Stimulated activated CD8-positive, alpha-beta memory T cell treated with anti-CD3 and anti-CD28 coated beads, Interleukin-12 subunit alpha, Interleukin-12 subunit beta, amount 100 ng/mL, for 24 hours (primary cell): ENCODE measurements at regions not wholly inside any gene's neighbourhood (a gene's known extent, or its start where the extent isn't known, plus 50 kb on each side); places are given as distances from the start of the nearest gene placed in this dataset.
"Not testable (repeated sequence)": the region's sequence is repeated elsewhere in the genome, so short reads cannot be mapped to it uniquely, and the experiment has no call there.

ENCODE experiments used
- DNase-seq: peaks from one replicate; pipeline ENCODE4 v3.0.0-alpha.2; 2020; ENCODE audit errors: extremely low read depth

DNA sequence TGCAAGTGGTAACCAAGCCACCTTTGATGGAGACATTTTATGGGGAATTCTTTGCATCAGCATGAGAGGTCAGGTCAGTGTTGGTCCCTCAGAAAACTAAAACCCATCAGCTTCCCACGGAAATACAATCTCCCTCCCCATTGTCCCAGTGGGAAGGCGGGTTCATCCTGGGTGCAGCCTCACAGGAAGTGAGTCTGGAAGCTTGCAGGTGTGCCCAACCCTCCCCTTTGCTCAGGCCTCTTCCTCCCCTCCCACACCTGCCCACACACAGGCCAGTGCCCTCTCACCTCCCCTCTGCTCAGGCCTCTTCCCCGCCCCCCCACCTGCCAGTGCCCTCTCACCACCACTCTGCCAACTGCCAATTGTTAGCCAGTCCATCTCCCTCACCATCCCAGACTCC lies 166.8 kb upstream of the RAB6C start:
- no peak for DNase-seq

DNA sequence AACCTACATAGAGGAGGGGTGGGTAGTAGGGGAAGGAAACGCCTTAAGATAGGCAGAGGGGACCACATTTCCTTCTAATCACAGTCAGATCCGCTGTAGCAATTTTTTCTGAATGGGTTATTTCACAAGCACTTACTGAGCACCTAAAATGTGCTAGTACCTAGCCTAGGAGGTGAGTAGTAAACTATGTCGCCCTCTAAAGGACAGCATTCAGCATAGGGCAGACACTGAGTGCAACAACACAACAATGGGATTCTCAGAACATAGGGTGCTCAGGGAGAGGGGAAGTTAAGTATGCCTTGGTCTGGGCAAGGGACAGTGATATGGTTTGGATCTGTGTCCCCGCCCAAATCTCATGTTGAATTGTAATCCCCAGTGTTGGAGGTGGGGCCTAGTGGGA lies 166.1 kb upstream of the RAB6C start:
- DNase-seq: no peak

DNA sequence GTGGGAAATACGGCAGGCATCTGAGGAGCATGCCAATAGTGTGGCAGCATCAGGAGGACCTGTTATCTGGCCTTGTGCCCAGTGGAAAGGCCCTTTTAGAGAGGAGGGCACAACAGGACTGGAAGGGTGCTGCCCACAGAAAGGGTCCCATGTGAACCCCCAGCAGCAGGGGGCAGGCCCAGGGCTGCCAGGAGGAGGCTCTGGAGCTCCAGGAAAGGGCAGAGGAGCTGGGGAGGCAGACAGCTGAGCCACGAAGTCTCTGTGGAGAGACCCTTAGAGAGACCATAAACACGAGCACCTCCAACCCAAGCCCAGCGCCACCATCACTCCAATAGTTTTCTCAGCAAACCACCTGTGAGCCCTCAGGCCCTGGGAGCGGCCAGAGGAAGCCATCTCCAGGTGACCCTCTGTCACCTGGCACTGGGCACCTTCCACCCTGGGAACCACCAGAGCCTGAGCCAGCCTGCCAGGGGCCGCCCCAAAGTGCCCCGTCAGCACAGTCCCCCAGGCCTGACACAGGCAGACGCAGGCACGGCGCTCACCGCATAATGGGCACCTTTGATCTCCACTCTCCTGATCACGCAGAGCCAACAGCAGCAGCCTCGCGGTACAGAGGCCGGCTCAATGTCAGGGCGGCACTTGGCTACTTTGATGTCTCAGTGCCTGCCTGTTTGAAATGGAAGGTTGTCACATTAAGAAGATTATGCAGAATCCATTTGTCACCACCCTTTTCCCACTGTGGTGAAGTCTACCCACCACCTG lies 162.5 kb upstream of the RAB6C start:
- DNase-seq: no peak

DNA sequence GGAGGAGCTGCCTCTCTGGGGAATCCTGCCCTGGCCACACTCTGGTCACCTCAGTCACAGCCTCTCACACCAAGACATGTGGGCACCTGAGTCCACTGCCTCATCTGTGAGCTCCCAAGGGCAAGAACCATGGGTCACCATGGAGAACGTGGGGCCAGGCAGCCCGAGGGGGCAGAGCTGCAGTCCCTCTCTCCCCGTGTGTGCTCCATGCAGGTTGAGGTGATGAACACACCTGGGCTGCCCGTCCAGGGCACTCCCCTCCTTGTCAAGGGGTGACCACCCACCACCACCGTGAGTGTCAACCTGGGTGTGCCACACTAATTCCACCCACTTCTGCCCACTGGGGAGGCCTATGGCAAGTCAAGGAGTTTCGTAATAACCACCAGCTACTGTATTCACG lies 159.6 kb upstream of the RAB6C start:
- no peak for DNase-seq

DNA sequence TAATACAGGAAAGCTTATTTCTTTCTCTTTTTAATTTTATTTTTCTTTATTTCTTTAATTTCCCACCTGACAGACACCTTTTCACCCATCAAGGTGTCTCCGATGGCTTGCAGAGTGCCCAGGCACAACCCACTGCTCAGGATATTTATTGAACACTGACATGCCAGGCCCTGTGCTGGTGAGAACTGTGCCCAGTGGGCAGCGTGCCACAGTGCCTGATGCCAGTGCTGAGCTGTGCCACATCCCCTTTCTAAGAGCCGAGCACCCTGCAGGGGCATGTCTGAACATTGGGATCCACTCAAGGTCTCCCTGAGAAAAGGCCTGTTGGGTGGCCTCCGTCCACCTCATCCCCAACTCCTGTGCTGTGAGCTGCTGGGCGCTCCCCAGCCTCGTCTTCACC lies 158.6 kb upstream of the RAB6C start:
- no peak for DNase-seq

DNA sequence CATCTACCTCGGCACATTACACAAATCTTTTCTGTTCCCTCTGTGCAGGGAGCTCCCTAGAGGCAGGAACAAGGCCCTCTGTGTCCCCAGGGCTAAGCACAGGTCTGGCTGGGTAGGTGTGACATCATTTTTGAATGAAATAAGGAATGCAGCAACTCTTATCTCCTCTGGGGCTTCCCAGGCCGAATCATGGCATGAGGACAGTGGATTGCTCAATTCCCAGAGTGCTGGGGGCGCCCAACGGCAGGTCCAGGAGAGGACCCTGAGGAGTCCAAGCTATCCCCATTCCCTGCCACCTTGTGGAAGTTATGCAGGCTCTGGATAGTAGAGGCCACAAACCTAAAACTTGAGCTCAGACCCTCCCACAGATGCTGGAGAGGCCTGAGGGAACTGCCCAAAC lies 158.0 kb upstream of the RAB6C start:
- no peak for DNase-seq

DNA sequence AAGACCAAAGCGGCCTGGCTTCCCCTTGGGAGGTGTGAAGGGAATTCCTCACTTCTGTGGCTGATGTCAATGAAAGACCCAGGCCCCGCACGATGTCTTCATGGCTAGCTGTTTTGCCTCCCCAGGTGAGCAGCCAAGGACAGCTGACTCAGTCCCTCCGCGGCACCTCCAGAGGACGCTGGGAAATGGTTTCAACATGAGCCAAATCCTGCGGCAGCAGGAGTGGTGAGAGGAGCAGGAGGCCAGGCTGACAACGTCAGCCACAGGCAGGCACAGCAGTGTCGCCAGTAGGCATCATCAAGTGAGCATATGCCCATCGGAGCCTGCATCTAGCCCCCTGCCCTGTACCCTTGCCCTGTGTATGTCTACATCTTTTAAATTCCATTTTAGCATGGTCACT lies 156.4 kb upstream of the RAB6C start:
- no peak for DNase-seq

DNA sequence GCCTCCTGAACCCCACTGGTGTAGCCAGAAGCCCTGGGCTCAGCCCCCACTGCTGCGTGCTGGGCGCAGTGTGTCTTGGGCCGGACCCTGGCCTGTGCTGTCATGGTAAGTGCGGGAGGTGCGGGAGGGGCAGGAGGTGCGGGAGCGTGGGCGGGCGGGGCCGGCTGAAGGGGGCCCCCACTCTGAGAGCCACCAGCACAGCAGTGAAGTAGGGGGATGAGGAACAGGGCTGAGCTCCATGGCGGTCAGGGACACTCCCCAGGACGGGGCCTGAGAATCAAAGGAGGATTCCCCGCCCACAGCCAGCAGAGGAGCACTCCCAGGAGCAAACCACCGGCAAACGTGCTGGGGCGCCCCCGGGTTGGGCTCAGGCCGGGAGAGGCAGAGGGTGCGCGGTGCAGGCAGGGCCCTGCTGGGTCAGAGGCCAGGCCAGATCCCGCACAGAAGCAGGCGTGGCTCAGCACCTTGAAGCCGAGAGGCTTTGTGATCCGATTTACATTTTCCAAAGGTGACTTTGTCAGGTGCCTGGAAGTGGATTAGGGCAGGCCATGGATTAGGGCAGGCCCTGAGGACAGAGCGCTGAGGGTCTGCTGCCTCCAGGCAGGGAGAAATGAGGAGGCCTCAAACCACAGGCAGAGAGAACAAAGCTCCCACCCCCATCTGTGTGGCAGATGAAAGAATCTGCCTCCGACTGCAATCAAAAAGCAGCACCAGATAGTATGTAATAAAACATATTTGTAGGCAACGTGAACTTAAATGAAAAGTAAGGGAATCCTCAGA lies 152.0 kb upstream of the RAB6C start:
- no peak for DNase-seq

DNA sequence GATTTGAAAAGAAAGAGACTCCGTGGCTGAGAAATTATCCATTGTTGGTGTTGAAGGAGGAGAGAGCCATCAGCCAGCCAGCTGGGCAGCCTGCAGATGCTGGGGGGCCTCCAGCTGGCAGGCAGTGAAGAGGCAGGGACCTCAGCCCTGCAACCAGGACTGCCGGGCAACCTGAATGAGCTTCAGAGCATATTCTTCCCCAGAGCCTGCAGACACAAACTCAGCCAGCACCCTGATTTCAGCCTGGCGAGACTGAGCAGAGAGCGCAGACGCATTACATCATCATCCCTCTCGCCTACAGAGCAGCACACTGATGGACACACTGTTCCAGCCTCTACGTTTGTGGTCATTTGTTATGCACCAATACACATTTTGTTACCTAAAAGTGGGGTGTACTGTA lies 150.7 kb upstream of the RAB6C start:
- no peak for DNase-seq

DNA sequence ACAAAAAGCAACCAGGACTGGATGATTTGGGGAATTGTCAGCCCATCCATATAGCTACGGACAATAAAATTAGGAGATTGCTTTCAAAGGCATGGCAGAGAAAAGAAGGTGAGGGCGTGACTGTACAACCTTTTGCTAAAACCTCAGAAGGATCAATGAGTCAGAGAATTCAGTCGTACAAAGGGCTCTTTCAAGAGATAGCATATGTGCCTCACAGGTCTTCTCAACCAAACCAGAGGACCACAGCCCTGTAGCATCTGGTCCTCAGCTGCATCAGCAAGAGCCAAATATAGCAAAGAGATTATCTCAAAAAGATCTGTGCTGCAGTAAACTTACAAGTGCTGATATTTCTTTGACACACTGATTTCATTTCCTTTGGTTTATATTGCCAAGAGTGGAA lies 149.9 kb upstream of the RAB6C start:
- no peak for DNase-seq

DNA sequence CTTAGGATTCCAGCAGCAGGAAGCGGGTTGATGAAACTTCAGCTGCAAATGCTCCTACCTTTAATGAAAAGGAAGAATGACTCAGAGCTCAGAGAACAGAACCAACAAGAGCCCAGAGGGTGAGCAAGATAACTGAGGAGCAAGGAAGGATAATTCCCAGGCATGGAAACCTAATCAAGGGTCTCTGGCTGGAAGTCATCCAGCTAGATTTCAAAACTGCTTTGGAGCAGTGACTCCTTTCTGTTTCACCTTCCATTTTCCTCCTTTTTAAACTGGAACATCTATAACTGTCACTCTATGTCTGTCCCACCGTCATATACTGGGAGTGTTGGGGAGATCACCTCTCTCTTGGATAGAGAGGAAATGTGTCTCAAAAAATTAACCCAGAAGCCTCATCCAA lies 148.4 kb upstream of the RAB6C start:
- DNase-seq: no peak

DNA sequence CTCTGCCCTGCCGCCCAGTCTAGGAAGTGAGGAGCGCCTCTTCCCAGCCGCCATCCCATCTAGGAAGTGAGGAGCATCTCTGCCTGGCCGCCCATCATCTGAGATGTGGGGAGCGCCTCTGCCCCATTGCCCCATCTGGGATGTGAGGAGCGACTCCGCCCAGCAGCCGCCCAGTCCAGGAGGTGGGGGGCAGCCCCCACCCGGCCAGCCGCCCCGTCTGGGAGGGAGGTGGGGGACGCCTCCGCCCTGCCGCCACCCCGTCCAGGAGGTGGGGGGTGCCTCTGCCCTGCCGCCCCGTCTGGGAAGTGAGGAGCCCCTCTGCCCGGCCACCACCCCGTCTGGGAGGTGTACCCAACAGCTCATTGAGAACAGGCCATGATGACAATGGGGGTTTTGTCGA lies 146.0 kb upstream of the RAB6C start:
- DNase-seq: not testable (repeated sequence)

DNA sequence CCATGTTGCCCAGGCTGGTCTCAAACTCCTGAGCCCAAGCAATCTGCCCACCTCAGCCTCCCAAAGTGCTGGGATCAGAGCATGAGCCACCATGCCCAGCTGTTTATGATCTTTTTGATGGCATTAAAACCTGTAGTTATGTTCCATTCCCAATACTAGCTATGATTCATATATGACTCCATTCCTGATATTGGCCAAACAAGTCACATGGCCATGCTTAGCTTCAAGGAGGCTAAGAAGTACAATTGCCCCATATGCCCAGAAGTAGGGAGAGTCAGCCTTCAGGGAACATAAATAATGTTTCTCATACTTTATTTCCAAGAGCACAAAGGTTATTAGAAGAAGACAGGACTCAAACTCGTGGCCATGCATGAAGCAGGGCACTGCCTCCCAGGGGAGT lies 132.4 kb upstream of the RAB6C start:
- no peak for DNase-seq

DNA sequence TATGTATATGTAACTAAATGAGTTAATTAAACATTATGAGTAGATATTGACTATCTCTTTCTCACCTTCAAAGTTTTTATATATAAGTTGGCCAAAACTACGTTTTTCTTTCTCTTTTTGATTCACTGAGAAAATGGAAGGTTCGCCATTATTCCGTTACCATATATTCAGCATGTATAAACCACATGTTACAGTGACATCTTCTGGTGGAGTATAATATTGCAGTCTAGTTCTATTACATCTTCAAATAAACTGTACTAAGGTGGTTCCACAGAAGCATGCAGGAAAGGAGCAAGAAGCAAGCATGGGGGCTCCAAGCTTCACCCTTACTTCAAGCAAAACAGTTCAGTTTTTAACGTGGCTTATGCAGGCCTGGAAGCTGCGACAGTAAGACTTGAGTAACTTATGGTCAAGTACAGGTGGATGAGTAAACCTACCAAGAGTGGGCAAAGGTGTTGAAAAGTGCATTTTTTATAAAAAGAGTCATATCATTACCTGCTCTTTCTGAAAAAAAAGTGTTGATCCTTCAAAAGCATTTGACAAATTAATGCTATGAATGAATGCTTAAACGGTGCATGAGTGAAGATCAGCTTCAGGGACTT lies 129.8 kb upstream of the RAB6C start:
- no peak for DNase-seq

DNA sequence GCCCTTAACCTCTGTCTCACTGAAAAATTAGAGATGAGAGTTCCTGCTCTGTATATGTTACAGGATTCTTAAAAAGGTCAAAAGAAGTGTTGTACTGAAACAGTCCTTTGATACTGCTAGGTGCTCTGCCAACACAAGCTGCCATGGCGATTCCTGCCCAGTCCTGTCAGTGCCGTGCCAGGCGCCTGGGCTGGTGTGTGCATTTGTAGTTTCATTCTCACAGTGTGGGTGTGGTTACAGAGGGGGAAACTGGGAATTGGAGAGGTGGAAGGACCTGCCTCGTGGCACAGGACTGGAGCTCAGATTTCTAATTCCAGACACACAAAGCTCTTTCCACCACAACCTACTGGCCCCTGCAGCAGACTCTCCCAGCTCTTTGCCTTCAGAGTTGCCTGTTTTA lies 122.3 kb upstream of the RAB6C start:
- DNase-seq: no peak

DNA sequence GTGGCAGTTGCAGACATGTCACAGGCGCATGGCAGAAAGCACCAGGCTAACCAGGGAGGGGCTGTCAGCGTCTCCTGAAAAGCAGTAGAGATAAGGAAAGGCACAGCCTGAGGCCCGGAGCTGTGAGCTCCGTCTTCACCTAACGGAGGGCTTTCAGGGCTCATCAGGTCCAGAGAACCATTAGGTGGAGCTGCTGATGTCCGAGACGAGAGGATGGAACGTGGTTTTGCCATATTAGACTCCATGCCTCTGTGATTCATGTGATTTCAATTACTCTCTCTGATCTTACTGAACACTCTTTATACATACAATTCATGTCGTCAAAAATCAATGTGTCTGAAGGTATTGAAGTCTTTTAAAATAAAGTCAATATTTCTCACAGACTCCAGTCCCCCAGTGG lies 120.3 kb upstream of the RAB6C start:
- no peak for DNase-seq

DNA sequence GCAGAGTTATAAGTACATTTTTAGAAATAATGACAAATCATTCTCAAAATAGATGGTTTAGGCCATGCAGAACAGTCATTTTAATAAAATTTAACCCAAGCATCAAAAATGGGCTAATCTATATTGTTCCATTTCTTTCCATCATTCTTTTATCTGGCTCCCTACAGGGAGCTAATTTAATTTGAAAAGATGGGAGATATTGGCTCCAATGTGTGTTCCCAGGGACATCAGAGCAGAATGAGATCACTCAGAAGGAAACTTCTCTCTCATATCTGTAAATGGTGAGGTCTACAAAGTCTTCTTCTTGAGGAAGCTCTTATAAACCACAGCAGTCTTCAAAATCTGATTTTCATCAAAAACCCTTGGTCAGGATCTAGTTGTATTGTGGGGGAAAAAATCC lies 119.4 kb upstream of the RAB6C start:
- no peak for DNase-seq

DNA sequence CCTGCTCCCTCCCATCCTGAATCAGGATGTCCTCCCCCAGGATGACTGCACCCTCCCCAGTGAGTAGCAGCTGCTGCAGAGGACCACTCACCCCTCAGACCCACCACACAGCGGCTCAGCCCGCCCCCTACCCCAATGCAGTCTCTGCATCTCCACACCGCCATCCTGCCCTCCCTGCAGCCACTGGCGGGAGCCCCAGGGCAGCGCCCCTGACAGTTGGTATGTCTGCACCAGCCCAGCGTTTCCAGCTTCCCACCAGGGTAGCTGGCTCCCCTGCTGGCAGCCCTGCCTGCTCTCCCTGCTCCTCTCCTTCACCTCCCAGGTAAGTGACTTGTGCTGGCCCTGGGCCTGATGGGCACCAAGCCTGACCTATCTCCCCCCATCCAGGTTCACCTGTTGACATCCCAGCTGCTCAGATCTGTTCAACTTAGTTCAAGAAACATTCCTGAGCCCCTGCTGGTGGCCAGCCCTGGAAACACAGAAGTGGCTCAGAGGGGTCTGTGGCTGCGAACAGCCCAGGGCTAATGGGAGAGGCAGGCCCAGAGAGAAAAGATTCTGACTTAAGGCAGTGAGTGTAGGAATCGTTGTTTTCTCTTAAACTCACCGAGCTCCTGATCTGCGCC lies 117.7 kb upstream of the RAB6C start:
- no peak for DNase-seq

DNA sequence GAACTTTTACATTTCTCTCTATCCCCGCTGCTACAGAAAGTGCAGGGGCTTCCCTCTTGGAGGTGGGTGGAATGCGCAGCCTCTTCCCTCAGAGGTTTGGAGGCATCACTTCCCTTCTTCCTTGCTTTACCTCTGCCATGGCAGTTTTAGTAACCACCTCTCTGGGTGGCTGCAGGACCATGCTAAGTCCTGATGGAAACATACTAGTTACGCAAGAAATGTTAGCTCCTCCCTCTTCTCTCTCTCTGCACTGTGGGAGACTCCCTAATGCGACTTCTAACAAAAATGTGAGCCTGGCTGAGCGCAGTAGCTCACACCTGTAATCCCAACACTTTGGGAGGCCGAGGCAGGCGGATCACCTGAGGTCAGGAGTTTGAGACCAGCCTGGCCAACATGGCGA lies 116.8 kb upstream of the RAB6C start:
- DNase-seq: no peak

DNA sequence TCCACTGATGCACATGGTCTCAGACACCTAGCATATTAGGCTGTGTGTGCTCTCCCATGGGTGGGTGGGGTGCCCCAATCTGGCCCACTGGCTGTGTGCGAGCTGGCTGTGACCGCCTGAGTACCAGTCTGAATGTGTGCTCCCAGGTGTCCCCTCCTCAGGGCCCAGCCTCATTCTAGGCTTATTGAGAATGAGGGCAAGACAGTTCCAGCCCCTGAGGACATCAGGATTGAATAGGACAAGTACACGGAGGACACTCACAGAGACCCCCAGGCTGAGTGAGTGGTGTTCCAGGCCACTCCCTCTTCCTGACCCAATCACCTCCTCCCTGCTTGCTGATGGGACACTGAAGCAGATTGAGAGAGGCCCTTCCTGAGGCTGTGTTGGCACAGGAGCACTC lies 116.1 kb upstream of the RAB6C start:
- no peak for DNase-seq

DNA sequence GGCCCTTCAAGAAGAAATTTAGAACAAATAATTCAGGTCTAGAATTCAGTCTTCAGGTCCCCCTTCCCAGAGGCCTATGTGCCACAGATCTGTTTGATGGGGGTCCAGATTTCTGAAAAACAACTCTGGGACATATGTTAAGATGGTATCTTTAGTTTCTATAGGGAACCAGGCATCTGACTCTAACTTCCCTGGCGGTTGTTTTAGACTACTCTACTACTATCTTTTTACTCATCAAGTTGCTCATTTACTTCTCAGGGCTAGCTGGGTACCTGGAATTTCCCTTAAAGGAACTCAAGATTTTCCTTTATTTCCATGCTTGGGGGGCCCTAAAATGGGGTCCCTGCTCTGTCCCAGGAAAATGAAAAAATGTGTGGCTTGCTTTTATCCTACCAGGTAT lies 114.7 kb upstream of the RAB6C start:
- DNase-seq: no peak

DNA sequence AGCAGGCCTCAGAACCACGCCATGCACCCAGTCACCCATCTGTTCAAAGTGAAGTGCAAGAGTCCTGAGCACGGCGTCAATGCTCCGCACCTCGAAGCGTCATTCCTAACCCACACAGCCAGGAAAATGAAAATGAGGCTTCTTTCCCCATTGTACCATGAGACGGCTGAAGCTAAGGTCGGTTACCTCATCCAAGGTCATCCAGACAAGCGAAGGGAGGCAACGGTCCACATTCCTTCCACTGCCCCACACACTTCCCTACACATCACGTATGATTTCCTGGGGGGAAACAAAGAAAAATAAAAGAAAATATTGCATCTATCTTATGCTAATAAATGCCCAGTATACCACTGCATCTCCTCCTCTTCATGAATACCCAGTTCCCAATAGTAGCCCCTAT lies 113.5 kb upstream of the RAB6C start:
- no peak for DNase-seq

DNA sequence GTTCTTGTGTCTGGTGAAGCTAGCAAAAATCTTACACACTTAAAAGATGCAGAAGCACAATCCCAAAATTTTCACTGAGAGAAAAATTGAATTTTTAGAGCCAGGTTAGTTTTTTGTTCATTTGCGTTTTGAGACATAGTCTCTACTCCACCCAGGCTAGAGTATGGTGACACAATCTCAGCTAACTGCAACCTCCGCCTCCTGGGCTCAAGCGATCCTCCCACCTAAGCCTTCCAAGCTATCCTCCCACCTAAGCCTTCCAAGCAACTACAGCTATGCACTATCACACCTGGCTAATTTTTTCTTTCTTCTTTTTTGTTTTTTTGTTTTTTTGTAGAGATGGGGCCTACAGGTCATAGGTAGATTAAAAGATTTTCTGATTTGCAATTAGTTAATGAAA lies 113.1 kb upstream of the RAB6C start:
- no peak for DNase-seq
